PC-3 (cell line): ENCODE measurements at regions not wholly inside any gene's neighbourhood (a gene's known extent, or its start where the extent isn't known, plus 50 kb on each side); places are given as distances from the start of the nearest gene placed in this dataset.
"Not testable (repeated sequence)": the region's sequence is repeated elsewhere in the genome, so short reads cannot be mapped to it uniquely, and the experiment has no call there.

Source experiments
- ATAC-seq: fragments of 200-7000 bp; cut with Tn5 transposase; 2 replicates; pipeline ENCODE4 v1.9.1; 2020; ENCODE audit warnings: mild to moderate bottlenecking, moderate library complexity
- BruUV-seq: library from RNA; stranded (reverse); fragments of 400-500 nt; replicated peaks from 2 replicates; lab custom pipeline; 2021; lab: Mats Ljungman, UMichigan
- CTCF ChIA-PET: fragments of 300-600 bp; sonication (Branson Sonifier 250); formaldehyde crosslinking; loops from one replicate; lab custom pipeline; 2022; ENCODE audit warnings: antibody characterized with exemption; lab: Charles Lee
- POLR2A ChIA-PET: fragments of 300-600 bp; sonication (Branson Sonifier 250); formaldehyde crosslinking; loops from one replicate; lab custom pipeline; 2022; ENCODE audit warnings: antibody characterized with exemption; ENCODE audit not compliant: unreplicated experiment; lab: Charles Lee
- DNase-seq: peaks from one replicate; pipeline ENCODE4 v3.0.0-alpha.2; 2015
- H2AFZ ChIP-seq: fragments of 300-600 bp; sonication (generic); 2 replicates; pipeline ENCODE4 v1.6.0; 2016; ENCODE audit warnings: antibody characterized with exemption, low read length
- H3F3A ChIP-seq: fragments of 300-600 bp; sonication (generic); one replicate; pipeline ENCODE4 v1.6.0; 2017; ENCODE audit warnings: antibody characterized with exemption, low read length, control low read depth, mild to moderate bottlenecking; ENCODE audit not compliant: unreplicated experiment
- H3K27ac ChIP-seq: fragments of 300-600 bp; sonication (generic); 2 replicates; pipeline ENCODE4 v1.5.1; 2016; ENCODE audit warnings: mild to moderate bottlenecking, low read length
- H3K27me3 ChIP-seq: fragments of 300-600 bp; sonication (generic); 2 replicates; pipeline ENCODE4 v1.6.1; 2016; ENCODE audit warnings: low read length, mixed read lengths
- H3K36me3 ChIP-seq: fragments of 300-600 bp; sonication (generic); 2 replicates; pipeline ENCODE4 v1.6.1; 2016; ENCODE audit warnings: low read depth, mixed run types, low read length, mixed read lengths
- H3K4me1 ChIP-seq: fragments of 300-600 bp; sonication (generic); 2 replicates; pipeline ENCODE4 v1.5.1; 2016; ENCODE audit warnings: low read length; ENCODE audit not compliant: insufficient read depth
- H3K4me2 ChIP-seq: fragments of 300-600 bp; sonication (generic); 2 replicates; pipeline ENCODE4 v1.6.0; 2016; ENCODE audit warnings: low read length
- H3K4me3 ChIP-seq: fragments of 300-600 bp; sonication (generic); 2 replicates; pipeline ENCODE4 v1.5.1; 2016; ENCODE audit warnings: mild to moderate bottlenecking, low read length, mixed read lengths
- H3K79me2 ChIP-seq: fragments of 300-600 bp; sonication (generic); 2 replicates; pipeline ENCODE4 v1.6.1; 2017; ENCODE audit warnings: low read length, mixed read lengths
- H3K9ac ChIP-seq: fragments of 300-600 bp; sonication (generic); 2 replicates; pipeline ENCODE4 v1.6.0; 2016; ENCODE audit warnings: mild to moderate bottlenecking, low read length
- H3K9me2 ChIP-seq: fragments of 300-600 bp; sonication (generic); replicated peaks from 2 replicates; pipeline ENCODE4 v1.6.1; 2016; ENCODE audit warnings: mixed run types, low read length, mixed read lengths
- H3K9me3 ChIP-seq: fragments of 300-600 bp; sonication (generic); 2 replicates; pipeline ENCODE4 v1.6.1; 2016; ENCODE audit warnings: low read length, mixed read lengths
- H4K20me1 ChIP-seq: fragments of 300-600 bp; sonication (generic); 2 replicates; pipeline ENCODE4 v1.6.1; 2016; ENCODE audit warnings: low read length, mixed read lengths
- CTCF ChIP-seq: fragments of 300-600 bp; sonication (generic); conservative IDR thresholded peaks from 2 replicates; pipeline ENCODE4 v1.5.1; 2017; ENCODE audit warnings: antibody characterized with exemption, low read depth, mild to moderate bottlenecking, low read length
- EZH2 ChIP-seq: fragments of 300-600 bp; sonication (generic); IDR thresholded peaks from one replicate; pipeline ENCODE4 v1.6.1; 2017; ENCODE audit warnings: antibody characterized with exemption, mild to moderate bottlenecking, low read length; ENCODE audit not compliant: unreplicated experiment
- EZH2phosphoT487 ChIP-seq: fragments of 300-600 bp; sonication (generic); IDR thresholded peaks from 2 replicates; pipeline ENCODE4 v1.6.1; 2018; ENCODE audit warnings: mild to moderate bottlenecking, antibody characterized with exemption, low read length, borderline replicate concordance
- intact Hi-C: fragments of 100-400 bp; cut with micrococcal nuclease; formaldehyde crosslinking; loops from 2 replicates; pipeline ENCODE4 v1.9.0; 2023

DNA sequence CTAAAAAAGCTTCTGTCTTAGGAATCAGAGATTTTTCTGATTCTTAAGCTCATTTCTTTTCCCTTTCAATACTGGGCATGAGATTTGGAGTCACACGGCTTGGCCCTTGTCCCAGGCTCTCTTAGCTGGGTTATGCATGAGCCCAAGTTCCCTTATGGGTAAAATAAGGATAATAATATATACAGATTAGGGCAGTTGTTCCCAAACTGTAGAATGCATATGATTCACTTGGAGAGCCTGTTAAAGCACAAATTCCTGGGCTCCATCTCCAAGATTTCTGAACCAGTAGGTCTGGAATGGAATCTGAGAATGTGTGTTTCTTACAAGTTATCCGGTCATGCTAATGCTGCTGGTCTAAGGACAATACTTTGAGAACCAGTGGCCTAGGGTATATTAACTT, 154.0 kb downstream of the REEP3 start:
- no peak overlapping the region for H2AFZ ChIP-seq
- intact Hi-C loops: no loop called here
- no TSS peak for BruUV-seq
- no peaks in the 10 kb centered on the region for H3K36me3 ChIP-seq
- POLR2A ChIA-PET: no interaction called here
- no peaks in the 10 kb centered on the region for H3K79me2 ChIP-seq
- CTCF ChIA-PET: interaction anchor here (0.5 to 0.7 kb wide), 3 partner anchors 45 to 1822 kb away, joined by 3 to 4 read pairs (median 4); no protein-coding TSS in a partner anchor
- H3K9me3 ChIP-seq: no peaks in the 10 kb centered on the region
- DNase-seq (no peak), ATAC-seq (no peak)
- H3K27ac ChIP-seq: no peak overlapping the region
- no peaks in the 10 kb centered on the region for H3K9me2 ChIP-seq
- H4K20me1 ChIP-seq: no peaks in the 10 kb centered on the region
- H3K9ac ChIP-seq: no peak overlapping the region
- H3K4me3 ChIP-seq: no peak overlapping the region
- H3K4me1 ChIP-seq: no peaks in the 10 kb centered on the region
- H3K27me3 ChIP-seq: no peaks in the 10 kb centered on the region
- TF ChIP-seq EZH2: no peak
- no peak for TF ChIP-seq CTCF
- no peak for TF ChIP-seq EZH2phosphoT487
- H3F3A ChIP-seq: no peaks in the 10 kb centered on the region
- no peak overlapping the region for H3K4me2 ChIP-seq

DNA sequence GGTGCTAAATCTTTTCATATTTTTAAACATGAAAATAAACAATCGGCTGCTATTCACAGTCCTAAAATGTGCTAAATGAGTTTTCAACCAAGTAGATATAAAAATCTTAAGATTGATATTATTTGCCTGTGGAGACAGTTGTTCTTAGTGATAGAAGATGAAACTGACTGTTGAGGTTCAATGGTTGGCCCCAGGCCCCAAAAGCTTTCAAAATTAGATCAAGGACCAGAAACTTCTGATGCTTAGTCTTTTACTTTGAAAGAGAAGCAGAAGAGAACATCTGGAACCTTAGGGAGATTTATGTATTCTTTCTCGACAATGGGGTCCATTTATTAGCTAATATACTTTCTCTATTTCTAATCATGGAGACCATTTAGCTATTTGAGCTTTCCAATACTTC, 155.8 kb downstream of the REEP3 start:
- BruUV-seq: no TSS peak
- TF ChIP-seq EZH2phosphoT487: no peak
- TF ChIP-seq EZH2: no peak
- no peak for TF ChIP-seq CTCF
- H3K9me3 ChIP-seq: no peaks in the 10 kb centered on the region
- no peak overlapping the region for H3K4me3 ChIP-seq
- CTCF ChIA-PET: no interaction called here
- POLR2A ChIA-PET: no interaction called here
- H3K27ac ChIP-seq: no peak overlapping the region
- H3F3A ChIP-seq: no peaks in the 10 kb centered on the region
- H2AFZ ChIP-seq: no peak overlapping the region
- no peaks in the 10 kb centered on the region for H4K20me1 ChIP-seq
- ATAC-seq (no peak), DNase-seq (no peak)
- intact Hi-C loops: no loop called here
- H3K4me1 ChIP-seq: no peaks in the 10 kb centered on the region
- H3K4me2 ChIP-seq: no peak overlapping the region
- no peaks in the 10 kb centered on the region for H3K27me3 ChIP-seq
- H3K36me3 ChIP-seq: no peaks in the 10 kb centered on the region
- no peak overlapping the region for H3K9ac ChIP-seq
- H3K9me2 ChIP-seq: no peaks in the 10 kb centered on the region
- no peaks in the 10 kb centered on the region for H3K79me2 ChIP-seq

DNA sequence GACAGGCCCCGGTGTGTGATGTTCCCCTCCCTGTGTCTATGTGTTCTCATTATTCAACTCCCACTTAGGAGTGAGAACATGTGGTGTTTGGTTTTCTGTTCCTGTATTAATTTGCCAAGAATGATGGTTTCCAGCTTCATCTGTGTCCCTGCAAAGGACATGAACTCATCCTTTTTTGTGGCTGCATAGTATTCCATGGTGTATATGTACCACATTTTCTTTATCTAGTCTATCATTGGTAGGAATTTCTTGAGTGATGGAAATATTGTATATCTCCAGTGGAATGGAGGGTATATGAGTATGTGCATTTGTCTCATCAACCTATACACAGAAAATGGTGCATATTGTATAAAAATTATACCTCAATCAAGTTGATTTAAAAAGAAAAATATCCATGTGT, 159.3 kb downstream of the REEP3 start:
- H3K9ac ChIP-seq, H3K4me2 ChIP-seq, CTCF ChIA-PET, ATAC-seq, POLR2A ChIA-PET, H3K4me1 ChIP-seq, H3K9me2 ChIP-seq, H3F3A ChIP-seq, H3K27ac ChIP-seq, H3K9me3 ChIP-seq, intact Hi-C loops, H3K79me2 ChIP-seq, H3K36me3 ChIP-seq, BruUV-seq, H4K20me1 ChIP-seq, DNase-seq, H2AFZ ChIP-seq, H3K27me3 ChIP-seq, H3K4me3 ChIP-seq: not testable (repeated sequence)
